ENCODE measurements at regions not wholly inside any gene's neighbourhood (a gene's known extent, or its start where the extent isn't known, plus 50 kb on each side); places are given as distances from the start of the nearest gene placed in this dataset.

DNA sequence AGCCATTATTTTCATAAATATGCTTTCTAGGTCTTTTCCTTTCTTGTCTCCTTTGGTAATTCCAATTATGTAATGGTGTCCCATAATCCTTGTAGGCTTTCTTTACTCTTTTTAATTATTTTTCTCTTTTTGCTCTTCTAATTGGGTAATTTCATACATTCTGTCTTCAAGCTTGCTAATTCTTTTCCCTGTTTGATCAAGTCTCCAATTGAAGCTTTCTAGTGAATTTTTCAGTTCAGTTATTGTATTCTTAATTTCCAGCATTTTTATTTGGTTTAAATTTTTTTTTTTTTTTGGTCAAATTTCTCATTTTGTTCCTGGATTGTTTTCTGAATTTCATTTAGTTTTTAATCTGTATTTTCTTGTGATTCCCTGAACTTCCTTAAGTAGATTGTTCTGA, 74.9 kb upstream of the UST start:
- Histone ChIP-seq H3K36me3 (ENCODE audit: control insufficient read depth, insufficient read depth, low read length) (no peaks in the 10 kb centered on the region), H4K20me1 (ENCODE audit: control insufficient read depth, extremely low read depth, insufficient read depth, low read length) (no peaks in the 10 kb centered on the region), H3K4me1 (ENCODE audit: control insufficient read depth, extremely low read depth, insufficient read depth, low read length) (no peaks in the 10 kb centered on the region), H3K27ac (ENCODE audit: insufficient read depth, low read length) (no peak overlapping the region), H2AFZ (ENCODE audit: low read length) (no peak overlapping the region), H3K4me3 (replicated peaks in 1 of 4; ENCODE audit: control extremely low read depth in 1 of 4, insufficient read depth in 1 of 4, low read depth in 3 of 4, low read length in 4 of 4) (no peak overlapping the region), H3K27me3 (ENCODE audit: control insufficient read depth, insufficient read depth, low read length) (no peaks in the 10 kb centered on the region), H3K9me3 (ENCODE audit: control insufficient read depth, insufficient read depth, low read depth, low read length) (no peaks in the 10 kb centered on the region), H3K9ac (ENCODE audit: insufficient read depth, low read length) (no peak overlapping the region), H3K4me2 (ENCODE audit: extremely low read depth, insufficient read depth, low read length) (no peak overlapping the region), H3K79me2 (ENCODE audit: control insufficient read depth, insufficient read depth, low read length) (no peaks in the 10 kb centered on the region)
- no peak for DNase-seq (ENCODE audit: low read depth in 2 of 2)
- TF ChIP-seq CTCF (conservative IDR thresholded peaks at IDR 0.05 in 1 of 2, IDR thresholded peaks at IDR 0.05 in 1 of 2; ENCODE audit: low read depth in 1 of 2, low read length in 2 of 2) (no peak), EZH2 (IDR thresholded peaks at IDR 0.05; ENCODE audit: low read length, missing control alignments) (no peak)

- H3K27me3 ChIP-seq (ENCODE audit: control insufficient read depth, insufficient read depth, low read length), result no peaks in the 10 kb centered on the region
- DNase-seq (ENCODE audit: low read depth in 2 of 2), result no peak
- H3K4me2 ChIP-seq (ENCODE audit: extremely low read depth, insufficient read depth, low read length), result no peak overlapping the region
- no peaks in the 10 kb centered on the region for H3K79me2 ChIP-seq (ENCODE audit: control insufficient read depth, insufficient read depth, low read length)
- H3K4me3 ChIP-seq (replicated peaks in 1 of 4; ENCODE audit: control extremely low read depth in 1 of 4, insufficient read depth in 1 of 4, low read depth in 3 of 4, low read length in 4 of 4), result no peak overlapping the region
- H3K36me3 ChIP-seq (ENCODE audit: control insufficient read depth, insufficient read depth, low read length), result no peaks in the 10 kb centered on the region
- no peak overlapping the region for H2AFZ ChIP-seq (ENCODE audit: low read length)
- no peak overlapping the region for H3K27ac ChIP-seq (ENCODE audit: insufficient read depth, low read length)
- H4K20me1 ChIP-seq (ENCODE audit: control insufficient read depth, extremely low read depth, insufficient read depth, low read length), result no peaks in the 10 kb centered on the region
- H3K4me1 ChIP-seq (ENCODE audit: control insufficient read depth, extremely low read depth, insufficient read depth, low read length), result no peaks in the 10 kb centered on the region
- no peak for TF ChIP-seq CTCF (conservative IDR thresholded peaks at IDR 0.05 in 1 of 2, IDR thresholded peaks at IDR 0.05 in 1 of 2; ENCODE audit: low read depth in 1 of 2, low read length in 2 of 2)
- no peak for TF ChIP-seq EZH2 (IDR thresholded peaks at IDR 0.05; ENCODE audit: low read length, missing control alignments)
- H3K9ac ChIP-seq (ENCODE audit: insufficient read depth, low read length), result no peak overlapping the region
- no peaks in the 10 kb centered on the region for H3K9me3 ChIP-seq (ENCODE audit: control insufficient read depth, insufficient read depth, low read depth, low read length)
Observed at GRCh38 chr6:148674306-148674705, 72.5 kb upstream of the UST start.

DNA sequence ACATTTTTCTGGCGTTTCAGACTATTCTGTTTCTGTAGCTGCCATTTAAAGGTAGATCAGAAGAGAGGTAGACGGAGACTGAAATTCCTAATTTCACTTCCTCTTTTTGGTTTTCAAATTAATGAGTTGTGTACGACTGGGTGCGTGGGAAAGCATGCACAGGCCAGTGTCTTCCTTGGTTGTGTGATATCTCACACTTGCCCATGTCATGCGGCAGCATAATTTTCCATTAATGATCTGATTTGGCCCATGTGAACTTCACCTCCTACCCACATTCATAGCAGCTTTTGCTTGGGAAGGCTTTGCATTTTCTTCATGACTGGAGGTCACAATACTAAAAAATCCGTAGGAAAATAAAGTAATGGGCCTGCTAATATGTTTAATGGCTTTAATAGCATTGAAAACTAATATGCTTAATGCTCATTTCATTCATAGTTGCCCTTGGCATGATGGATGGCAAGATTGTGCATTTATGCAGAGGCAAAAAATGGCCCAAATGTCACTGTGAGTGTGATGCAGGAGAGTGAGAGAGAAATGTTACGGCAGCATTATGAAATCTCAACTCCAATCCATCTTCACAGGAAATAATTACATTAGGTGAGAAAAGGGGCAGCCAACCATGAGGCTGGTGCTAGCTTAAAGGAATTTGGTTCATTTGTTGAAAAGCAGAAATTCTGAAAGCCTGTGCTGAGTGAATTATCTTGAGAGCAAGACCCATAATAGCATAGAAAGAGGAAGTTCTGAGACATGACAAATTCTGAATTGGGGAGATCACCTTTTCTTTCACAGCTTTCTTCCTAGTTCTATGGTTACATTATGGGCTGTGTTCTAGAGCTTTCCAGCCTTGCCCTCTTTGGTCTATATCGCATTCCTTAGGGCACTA, 69.0 kb upstream of the UST start:
- Histone ChIP-seq H3K36me3 (ENCODE audit: control insufficient read depth, insufficient read depth, low read length) (no peaks in the 10 kb centered on the region), H4K20me1 (ENCODE audit: control insufficient read depth, extremely low read depth, insufficient read depth, low read length) (no peaks in the 10 kb centered on the region), H3K9ac (ENCODE audit: insufficient read depth, low read length) (no peak overlapping the region), H3K27me3 (ENCODE audit: control insufficient read depth, insufficient read depth, low read length) (no peaks in the 10 kb centered on the region), H3K4me3 (replicated peaks in 1 of 4; ENCODE audit: control extremely low read depth in 1 of 4, insufficient read depth in 1 of 4, low read depth in 3 of 4, low read length in 4 of 4) (no peak overlapping the region), H3K79me2 (ENCODE audit: control insufficient read depth, insufficient read depth, low read length) (no peaks in the 10 kb centered on the region), H3K4me2 (ENCODE audit: extremely low read depth, insufficient read depth, low read length) (no peak overlapping the region), H2AFZ (ENCODE audit: low read length) (no peak overlapping the region), H3K27ac (ENCODE audit: insufficient read depth, low read length) (no peak overlapping the region), H3K4me1 (ENCODE audit: control insufficient read depth, extremely low read depth, insufficient read depth, low read length) (no peaks in the 10 kb centered on the region), H3K9me3 (ENCODE audit: control insufficient read depth, insufficient read depth, low read depth, low read length) (no peaks in the 10 kb centered on the region)
- DNase-seq (ENCODE audit: low read depth in 2 of 2), result no peak
- TF ChIP-seq EZH2 (IDR thresholded peaks at IDR 0.05; ENCODE audit: low read length, missing control alignments), result no peak
- no peak for TF ChIP-seq CTCF (conservative IDR thresholded peaks at IDR 0.05 in 1 of 2, IDR thresholded peaks at IDR 0.05 in 1 of 2; ENCODE audit: low read depth in 1 of 2, low read length in 2 of 2)
